ENCODE measurements at regions not wholly inside any gene's neighbourhood (a gene's known extent, or its start where the extent isn't known, plus 50 kb on each side); places are given as distances from the start of the nearest gene placed in this dataset.

DNA sequence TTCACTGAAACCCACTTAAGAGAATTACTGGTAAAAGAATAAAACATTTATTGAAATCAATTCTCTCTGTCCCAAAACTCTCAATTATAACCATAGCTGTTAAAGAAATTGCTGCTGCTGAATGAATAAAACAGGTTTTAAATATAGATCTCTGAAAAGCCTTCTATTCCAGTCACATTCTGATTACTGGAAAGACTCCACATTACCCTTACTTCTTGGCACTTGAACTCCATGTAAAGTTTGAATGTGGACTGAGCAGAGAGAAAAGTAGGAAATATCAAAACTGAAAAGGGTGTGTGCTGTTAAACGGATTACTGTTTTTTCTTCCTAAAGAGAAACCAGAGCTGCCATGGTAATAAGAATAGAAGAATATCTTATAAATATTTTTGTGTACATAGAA lies 655.3 kb upstream of the SETBP1 start:
- TF ChIP-seq, protein P1, sequence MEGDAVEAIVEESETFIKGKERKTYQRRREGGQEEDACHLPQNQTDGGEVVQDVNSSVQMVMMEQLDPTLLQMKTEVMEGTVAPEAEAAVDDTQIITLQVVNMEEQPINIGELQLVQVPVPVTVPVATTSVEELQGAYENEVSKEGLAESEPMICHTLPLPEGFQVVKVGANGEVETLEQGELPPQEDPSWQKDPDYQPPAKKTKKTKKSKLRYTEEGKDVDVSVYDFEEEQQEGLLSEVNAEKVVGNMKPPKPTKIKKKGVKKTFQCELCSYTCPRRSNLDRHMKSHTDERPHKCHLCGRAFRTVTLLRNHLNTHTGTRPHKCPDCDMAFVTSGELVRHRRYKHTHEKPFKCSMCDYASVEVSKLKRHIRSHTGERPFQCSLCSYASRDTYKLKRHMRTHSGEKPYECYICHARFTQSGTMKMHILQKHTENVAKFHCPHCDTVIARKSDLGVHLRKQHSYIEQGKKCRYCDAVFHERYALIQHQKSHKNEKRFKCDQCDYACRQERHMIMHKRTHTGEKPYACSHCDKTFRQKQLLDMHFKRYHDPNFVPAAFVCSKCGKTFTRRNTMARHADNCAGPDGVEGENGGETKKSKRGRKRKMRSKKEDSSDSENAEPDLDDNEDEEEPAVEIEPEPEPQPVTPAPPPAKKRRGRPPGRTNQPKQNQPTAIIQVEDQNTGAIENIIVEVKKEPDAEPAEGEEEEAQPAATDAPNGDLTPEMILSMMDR (optimal IDR thresholded peaks at IDR 0.05 in 1 of 3, IDR thresholded peaks at IDR 0.05 in 1 of 3, conservative IDR thresholded peaks at IDR 0.05 in 1 of 3; ENCODE audit: extremely low read depth in 1 of 3, insufficient read depth in 2 of 3, low read length in 3 of 3) = no peak
- TF ChIP-seq EZH2 (IDR thresholded peaks at IDR 0.05; ENCODE audit: low read length) = no peak

Data from keratinocyte (primary cell).